B cell (primary cell): ENCODE measurements at regions not wholly inside any gene's neighbourhood (a gene's known extent, or its start where the extent isn't known, plus 50 kb on each side); places are given as distances from the start of the nearest gene placed in this dataset.

Experiments used
- EZH2 ChIP-seq: IDR thresholded peaks from 2 replicates; pipeline ENCODE4 v1.6.1; 2012; ENCODE audit warnings: borderline replicate concordance, low read depth, mild to moderate bottlenecking, moderate library complexity, low read length; ENCODE audit not compliant: insufficient read depth, poor library complexity, severe bottlenecking
- TF ChIP-seq, protein P1 (sequence below): fragments of 200-600 bp; IDR thresholded peaks from one replicate; pipeline ENCODE4 v1.8.0; 2022; ENCODE audit warnings: antibody characterized with exemption, mild to moderate bottlenecking

DNA sequence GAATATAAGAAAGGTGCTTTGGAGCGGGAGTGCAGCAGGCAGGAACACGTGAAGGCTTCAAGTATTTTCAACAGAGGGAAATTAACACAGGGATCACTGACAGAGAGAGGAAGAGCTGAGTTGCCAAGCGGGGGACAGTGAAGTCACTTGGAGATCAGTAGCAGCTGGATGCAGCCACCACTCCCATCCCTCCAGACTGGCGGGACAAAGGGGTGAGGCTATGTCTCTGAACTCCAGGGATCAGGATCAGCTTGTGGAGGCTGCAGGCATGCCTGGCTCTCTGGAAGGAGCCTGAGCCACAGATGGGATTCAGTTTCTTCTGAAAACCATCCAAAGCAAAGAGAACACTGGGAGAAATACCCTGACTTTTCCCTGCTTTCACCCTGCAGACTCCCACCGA, 113.7 kb upstream of the IRX3 start:
- TF ChIP-seq, protein P1, sequence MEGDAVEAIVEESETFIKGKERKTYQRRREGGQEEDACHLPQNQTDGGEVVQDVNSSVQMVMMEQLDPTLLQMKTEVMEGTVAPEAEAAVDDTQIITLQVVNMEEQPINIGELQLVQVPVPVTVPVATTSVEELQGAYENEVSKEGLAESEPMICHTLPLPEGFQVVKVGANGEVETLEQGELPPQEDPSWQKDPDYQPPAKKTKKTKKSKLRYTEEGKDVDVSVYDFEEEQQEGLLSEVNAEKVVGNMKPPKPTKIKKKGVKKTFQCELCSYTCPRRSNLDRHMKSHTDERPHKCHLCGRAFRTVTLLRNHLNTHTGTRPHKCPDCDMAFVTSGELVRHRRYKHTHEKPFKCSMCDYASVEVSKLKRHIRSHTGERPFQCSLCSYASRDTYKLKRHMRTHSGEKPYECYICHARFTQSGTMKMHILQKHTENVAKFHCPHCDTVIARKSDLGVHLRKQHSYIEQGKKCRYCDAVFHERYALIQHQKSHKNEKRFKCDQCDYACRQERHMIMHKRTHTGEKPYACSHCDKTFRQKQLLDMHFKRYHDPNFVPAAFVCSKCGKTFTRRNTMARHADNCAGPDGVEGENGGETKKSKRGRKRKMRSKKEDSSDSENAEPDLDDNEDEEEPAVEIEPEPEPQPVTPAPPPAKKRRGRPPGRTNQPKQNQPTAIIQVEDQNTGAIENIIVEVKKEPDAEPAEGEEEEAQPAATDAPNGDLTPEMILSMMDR, result no peak
- no peak for TF ChIP-seq EZH2
